MV-4-11 (cell line): ENCODE measurements at regions not wholly inside any gene's neighbourhood (a gene's known extent, or its start where the extent isn't known, plus 50 kb on each side); places are given as distances from the start of the nearest gene placed in this dataset.

ENCODE experiments used
- DNase-seq: peaks from one replicate; lab custom pipeline; 2025; lab: John Stamatoyannopoulos, UW

- no peak for DNase-seq
Observed at GRCh38 chr21:25330266-25330665, 277.0 kb downstream of the MRPL39 start.

DNA sequence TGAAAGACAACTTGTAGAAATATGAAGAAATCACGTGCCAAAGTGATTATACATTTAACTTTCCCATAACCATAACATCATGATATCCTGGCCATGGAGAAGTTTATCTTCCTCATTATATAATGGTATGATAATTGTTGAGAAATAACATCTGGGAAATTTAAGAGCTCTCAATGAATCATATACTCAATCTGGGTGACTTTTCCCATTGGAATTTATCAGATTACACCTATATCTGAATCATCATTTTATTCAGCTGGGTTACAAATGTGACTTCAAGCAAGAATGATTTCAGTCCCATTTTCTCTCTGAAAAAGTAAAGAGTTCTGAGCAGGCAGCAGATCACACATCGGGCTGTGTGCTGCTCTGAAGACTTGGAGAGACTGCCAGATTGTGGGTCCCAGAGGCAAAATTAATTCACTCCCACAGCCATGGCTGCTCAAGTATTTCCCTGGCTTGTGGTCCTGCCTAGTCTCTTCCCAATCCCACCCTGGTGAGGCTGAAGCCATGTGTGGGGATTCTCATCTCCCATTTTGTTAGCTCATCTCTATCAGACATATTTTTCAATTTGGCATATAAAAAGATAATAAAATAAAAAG lies 278.0 kb downstream of the MRPL39 start:
- no peak for DNase-seq

DNA sequence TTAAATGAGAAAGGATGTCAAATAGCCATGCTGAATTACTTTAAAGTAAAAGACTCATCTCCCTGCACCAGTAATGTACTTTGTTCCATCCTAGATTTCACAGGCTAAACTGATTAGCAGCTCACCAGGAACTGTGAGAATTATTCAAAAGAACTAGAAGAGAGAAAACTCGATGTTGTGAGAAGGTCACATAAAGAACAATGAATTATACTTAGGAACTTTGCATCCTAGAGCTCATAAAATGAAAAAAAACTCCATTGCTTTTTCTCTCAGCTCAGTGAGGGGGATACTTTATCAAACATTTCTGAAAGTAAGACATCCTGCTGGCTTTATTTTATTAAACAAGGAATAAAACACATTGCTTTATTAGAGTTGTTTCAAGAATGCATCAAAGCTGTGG lies 278.5 kb downstream of the MRPL39 start:
- DNase-seq, result no peak

DNA sequence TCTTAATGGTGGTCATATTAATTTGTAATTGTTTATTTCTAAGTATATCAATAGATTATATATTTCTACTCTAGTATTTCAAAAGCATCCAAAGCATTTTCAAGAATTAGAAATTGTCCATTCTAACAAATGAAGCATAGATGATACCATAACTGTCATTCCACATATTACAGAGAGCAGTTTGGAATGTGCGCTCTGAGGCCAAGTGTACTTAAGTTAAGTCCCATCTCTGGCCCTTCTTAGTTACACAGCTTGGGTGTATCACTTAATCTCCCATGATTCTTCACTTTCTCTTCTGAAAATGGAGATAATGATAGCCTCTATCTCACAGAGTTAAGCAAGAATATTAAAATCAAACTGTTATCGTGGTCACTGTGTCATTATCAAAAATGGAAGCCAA lies 281.1 kb downstream of the MRPL39 start:
- no peak for DNase-seq

- no peak for DNase-seq
Observed at GRCh38 chr21:25324666-25325065, 282.6 kb downstream of the MRPL39 start.

DNA sequence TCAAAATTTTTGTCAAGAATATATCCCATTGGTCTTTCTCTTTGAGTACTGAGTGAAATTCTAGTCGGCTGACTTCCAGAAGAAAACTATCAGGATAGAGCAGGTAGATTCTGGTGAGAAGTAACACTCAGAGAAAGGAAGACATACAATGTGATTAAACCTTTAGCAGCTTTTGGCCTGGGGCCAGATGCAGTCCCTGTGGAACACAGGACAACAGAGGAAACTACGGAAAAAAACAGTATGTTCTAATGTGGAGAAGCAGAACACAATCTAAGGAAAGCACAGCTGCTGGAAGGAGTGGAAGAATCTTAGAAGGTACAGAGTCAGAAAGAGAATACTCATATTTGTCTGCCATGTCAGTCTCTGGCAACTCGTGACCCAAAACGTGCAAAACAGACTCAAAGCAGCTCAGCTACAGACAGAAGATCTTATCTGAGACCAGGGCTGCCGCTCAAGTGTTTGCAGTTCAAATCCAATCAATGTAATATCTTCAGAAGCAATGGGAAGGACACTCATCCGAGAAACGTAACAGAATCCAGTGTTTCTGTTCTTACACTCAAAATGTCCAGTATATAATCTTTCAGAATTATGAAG lies 283.8 kb downstream of the MRPL39 start:
- no peak for DNase-seq

DNA sequence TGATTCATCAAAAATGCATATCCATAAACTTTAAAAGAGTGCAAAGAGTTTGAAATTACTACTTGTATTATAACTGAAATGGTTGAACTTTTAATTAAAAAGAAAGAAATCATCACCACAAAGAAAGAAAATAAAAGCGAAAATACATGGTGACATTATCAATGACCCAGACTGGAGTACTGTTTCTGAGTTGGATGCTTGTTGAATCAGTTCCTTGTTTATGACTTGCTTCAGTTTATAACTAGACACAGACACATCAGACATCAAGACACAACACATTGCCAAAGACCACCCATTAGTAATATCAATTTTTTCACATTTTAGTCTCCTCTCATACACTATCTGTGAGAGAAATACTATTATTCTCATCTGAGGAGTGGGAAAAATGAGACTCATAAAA lies 293.0 kb downstream of the MRPL39 start:
- no peak for DNase-seq

- DNase-seq, result peak; percentile 38
Observed at GRCh38 chr21:25313829-25314228, 293.5 kb downstream of the MRPL39 start.

DNA sequence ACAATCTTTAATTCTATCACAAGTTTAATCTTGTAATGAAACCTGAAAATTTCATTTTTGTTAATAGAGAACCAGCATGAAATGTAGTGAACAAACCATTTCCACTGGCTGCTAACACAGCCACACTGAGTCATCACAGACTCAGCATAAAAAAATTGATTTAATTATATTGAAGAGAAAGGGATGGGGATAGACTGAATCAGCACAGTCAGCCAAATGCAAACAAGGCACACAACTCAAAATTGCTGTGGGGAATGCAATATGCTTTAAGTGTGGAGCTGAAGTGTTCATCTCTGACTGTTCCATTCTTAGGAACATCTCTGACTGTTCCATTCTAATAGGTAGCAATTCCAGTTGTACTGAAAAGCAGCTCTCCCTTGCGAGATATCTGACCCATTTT lies 299.8 kb downstream of the MRPL39 start:
- no peak for DNase-seq

- DNase-seq, result no peak
Observed at GRCh38 chr21:25304611-25305010, 302.7 kb downstream of the MRPL39 start.

DNA sequence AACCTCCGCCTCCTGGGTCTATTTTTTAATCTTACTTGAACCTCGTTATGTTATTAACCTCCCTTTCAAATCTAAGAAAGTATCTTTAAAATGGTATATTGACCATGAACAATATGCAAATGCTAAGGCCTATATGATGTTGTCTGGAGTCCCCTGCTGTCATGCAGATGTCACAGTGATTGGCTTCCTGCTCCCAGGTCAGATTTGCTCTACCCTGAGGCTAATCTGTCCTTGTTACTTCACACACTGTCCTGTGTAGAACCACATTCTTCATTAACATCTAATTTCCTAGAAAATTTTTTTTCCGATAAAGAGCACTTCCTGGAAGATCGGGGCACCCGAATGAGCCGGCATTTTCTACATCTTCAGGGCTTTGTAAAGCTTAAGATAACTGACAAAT lies 306.6 kb downstream of the MRPL39 start:
- DNase-seq, result no peak

GRCh38 chr21:25298512-25299491 lies 308.5 kb downstream of the MRPL39 start:
- peak; percentile 98 for DNase-seq

GRCh38 chr21:25297117-25297516 lies 310.2 kb downstream of the MRPL39 start:
- DNase-seq, result no peak

DNA sequence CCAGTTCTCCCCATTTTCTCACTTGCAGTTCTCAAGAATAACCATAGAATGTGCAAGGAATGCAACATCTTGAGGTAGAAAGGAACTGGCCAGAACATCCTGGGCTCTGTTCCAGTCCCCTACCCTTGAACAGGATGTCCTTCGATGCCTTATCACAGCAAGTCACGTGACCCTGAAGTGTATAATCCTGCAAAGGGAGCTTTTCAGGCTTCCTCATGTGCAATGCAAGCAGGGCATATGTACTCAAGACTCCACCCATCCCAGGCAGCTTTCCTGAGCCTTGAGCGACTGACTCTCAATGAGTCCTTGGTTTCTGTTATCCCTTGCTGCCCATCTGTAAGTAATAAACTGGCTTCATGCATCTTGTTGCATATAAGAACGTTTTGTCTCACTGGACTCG lies 311.0 kb downstream of the MRPL39 start:
- no peak for DNase-seq

DNA sequence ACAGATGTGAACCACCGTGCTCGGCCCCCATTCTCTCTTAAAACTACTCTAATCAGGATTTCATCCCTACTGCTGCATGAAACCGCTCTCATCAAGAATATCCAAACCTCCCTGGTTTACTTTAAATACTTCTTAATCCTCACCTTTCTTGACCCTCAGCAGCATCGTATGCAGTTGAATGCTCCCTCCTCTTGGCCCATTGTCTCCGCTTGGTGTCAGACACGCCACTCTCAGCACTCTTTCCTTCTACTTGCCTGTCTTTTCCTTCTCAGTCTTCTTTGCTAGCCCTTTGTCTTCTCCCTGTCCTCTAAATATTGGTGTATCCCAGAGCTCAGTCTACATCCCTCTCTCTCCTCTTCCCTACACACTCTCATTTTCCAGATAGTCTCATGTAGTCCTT lies 314.9 kb downstream of the MRPL39 start:
- DNase-seq, result no peak

GRCh38 chr21:25283720-25284119 lies 323.6 kb downstream of the MRPL39 start:
- peak; percentile 49 for DNase-seq

DNA sequence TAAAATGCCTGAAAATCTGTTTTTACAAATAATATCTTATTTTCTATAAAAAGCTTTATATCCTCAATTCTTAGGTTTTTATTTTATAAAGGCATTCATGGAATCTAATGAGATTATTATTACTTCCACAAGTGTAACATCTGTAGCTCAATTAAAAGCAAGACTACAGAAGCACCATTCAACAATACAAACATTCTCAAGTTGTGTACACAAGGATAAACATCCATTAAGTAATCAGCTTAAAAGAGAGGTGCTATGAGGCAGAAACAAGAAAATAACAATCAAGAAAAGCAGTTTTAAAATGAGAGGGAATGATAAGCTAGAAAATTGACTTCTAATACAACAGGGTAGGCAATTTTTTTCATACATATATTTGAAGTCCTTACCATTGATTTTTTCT lies 326.1 kb downstream of the MRPL39 start:
- no peak for DNase-seq

DNA sequence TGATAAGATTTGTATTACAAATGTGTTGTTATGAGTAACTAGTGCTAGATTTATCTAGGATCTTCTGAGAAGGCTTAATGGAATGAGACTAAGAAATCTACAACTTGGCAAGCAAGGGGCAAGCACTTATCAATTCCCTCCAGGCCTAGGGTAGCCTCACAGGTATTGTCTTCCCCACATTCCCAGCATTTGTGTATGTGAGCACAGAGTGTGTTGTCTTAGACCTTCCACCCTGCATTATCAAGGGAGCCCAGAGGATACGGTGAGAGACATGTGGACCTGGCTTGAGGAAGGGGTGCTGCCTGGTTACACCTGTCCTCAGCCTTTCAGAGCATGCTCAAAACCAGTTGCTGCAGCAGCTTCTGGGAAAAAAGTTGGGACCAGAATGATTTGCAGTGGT lies 327.2 kb downstream of the MRPL39 start:
- DNase-seq, result no peak

DNA sequence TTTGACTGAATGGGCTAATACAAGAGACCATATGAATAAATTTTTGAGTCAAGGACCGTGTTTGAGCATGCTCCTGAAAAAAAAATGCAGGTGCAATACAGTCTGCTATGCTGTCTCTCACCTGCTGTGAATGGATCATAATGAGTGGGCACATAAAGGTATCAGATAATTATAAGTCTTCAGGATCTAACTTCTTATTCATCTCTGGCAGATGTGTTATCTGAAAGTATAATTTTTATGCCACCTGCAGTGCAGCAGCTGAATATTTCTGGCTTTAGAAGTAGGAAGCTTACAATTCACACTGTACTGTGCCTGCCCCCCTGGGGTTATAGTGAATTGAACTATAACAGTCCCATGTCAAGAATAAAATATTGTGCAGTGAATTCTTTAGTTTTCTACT lies 333.3 kb downstream of the MRPL39 start:
- no peak for DNase-seq

DNA sequence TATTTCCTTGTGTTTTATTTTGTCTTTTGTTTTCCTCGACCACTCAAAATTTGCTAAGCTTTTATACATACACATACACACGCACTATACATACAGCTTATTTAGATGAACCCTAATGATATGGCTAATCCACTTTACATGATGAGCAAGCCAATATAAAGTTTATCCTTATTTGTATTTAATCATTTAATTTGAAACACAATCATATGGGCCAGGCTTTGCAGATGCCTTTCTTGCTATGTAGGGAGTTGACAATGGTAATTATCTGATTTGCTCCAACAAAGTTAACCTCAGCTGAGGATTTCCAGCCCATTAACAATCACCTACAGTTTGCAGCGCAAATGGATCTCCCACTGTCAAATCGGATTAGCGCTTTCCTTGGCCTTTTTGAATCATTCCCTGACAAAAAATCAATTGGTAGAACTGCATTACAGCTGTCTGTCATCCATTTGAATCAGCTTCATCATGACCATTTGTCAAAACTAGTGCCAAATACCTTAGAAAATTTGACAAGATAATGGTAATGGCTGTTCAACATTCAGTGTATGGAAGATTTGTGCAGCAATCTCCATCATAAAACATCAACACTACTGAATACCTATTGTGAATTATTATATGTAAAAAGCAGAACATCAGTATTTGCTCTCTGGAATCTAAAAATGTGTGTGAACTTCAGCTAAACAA lies 352.6 kb downstream of the MRPL39 start:
- no peak for DNase-seq

GRCh38 chr21:25246546-25246945 lies 360.7 kb downstream of the MRPL39 start:
- DNase-seq, result no peak

- no peak for DNase-seq
Observed at GRCh38 chr21:25244735-25245134, 362.5 kb downstream of the MRPL39 start.

DNA sequence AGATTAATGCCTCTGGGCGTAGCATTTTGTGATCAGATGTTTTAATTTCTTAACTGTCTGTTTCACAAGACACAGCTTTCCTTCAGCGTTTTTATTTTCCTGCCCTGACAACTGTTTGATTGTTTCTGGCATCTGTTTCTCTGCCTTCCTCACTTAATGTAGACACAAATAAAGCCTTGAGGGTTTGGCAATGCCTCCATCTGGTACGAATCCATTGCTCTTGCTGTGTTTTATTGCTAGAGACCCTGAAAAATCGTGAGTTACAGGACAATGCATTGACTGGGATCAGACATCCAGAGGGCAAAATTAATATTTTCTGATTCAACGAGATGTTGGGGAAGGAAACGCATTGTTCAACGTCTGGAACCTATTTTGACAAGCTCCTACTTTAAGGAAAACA lies 363.5 kb downstream of the MRPL39 start:
- DNase-seq, result no peak
